DMS 273 (cell line): ENCODE measurements at regions not wholly inside any gene's neighbourhood (a gene's known extent, or its start where the extent isn't known, plus 50 kb on each side); places are given as distances from the start of the nearest gene placed in this dataset.

Experiments
- DNase-seq: peaks from one replicate; lab custom pipeline; 2025; ENCODE audit not compliant: unreplicated experiment; lab: John Stamatoyannopoulos, UW

DNA sequence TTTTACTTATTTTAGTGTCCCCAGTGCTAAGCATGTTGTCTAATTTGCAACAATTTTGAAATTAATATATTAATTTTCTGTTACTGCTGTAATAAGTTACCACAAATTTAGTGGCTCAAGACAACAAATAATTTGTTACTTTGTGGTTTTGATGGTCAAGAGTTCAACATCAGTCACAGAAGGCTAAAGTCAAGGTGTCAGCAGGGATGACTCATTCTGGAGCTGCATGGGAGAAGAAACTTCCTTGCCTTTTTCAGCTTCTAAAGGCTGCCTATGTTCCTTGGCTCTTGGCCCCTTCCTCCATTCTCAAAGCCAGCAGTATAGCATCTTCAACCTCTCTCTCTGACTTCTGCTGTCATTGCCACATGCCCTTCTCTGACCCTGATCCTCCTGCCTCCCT lies 271.8 kb downstream of the HLX start:
- no peak for DNase-seq

- no peak for DNase-seq
Measured at GRCh38 chr1:221154932-221155331, 275.7 kb downstream of the HLX start.

DNA sequence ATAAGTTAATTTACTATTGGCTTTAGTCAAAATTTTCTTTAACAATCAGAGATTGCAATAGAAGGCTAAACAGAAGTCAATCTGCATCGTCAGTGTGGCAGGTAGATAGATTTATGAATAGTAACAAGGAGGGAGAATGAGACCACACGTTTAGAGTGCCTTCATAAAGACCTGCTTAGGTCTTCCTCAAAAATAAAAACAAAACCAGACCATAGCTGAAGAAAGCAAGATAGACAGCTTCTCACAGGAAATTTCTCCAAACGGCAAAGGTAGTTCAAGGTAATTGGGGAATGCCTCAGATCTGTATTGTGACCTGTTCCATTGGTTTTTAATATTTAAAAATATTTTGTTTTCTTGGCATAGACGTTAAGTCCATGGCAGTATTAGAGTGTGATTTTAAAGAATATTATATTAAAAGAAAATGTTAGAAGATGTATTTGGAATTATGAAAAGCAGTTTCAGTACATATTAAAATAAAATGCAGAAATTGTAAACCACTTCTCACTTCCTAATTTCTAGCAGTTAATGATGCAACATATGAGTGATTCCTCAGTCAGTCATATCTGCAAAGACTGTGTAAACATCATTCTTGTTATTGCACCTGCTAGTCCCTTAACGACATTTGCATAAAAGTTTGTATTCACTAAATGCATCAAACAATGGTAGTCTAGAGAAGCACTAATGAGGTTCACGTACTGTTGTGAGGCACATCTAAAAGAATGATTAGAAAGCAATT lies 278.0 kb downstream of the HLX start:
- DNase-seq = no peak

DNA sequence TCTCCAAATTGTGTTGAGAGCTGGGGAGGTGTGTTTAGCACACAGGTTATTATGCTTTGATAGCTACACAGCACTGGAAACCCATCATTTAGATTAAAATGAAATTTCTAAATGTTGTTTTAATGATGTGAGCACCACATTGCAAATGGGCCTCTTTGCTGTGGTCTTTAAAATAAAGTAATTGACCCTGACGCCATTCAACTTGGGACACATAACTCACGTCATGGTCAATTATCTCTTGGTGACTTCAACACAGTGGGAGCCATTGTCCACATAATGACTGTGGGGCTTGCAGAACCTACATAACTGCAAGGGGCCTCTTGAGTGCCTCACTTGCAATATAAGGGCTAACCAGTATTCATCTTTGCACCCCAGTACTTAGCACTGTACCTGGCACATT lies 280.4 kb downstream of the HLX start:
- DNase-seq = no peak

GRCh38 chr1:221161571-221162041 lies 282.4 kb downstream of the HLX start:
- DNase-seq = no peak

GRCh38 chr1:221162352-221162751 lies 283.1 kb downstream of the HLX start:
- no peak for DNase-seq

GRCh38 chr1:221162939-221163338 lies 283.7 kb downstream of the HLX start:
- no peak for DNase-seq

GRCh38 chr1:221164029-221164428 lies 284.8 kb downstream of the HLX start:
- DNase-seq = no peak

- DNase-seq = no peak
Measured at GRCh38 chr1:221164951-221165838, 286.0 kb downstream of the HLX start.

DNA sequence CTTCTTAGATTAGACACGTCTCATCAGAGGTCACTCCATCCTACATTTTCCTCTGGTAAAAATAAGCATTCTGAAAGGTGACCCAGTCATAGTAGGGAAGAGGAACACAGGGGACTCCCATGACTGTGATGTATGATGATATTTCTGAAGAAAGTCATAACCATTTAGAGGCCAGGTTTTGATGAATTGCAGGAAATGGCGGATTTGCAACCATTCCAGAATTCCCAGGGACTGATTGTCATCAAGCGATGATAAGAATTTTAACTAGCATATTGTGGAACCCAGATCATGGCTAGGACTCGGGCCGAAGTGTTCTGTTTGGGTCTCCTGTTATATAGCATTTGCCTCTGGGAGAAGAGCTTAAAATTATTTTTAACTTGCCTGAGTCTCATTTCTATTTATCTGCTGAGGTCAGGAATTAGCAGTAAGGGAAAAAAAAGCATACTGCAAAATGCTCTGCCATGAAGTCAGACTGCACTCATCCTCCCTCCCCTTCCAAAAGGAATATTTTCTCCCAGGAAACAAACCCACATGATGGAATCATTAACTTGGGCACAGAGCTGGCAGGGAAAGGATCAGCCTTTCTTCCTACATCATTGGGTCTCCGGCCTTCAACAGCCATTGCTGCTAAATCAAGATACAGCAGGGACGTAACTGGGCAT lies 286.7 kb downstream of the HLX start:
- DNase-seq = no peak

DNA sequence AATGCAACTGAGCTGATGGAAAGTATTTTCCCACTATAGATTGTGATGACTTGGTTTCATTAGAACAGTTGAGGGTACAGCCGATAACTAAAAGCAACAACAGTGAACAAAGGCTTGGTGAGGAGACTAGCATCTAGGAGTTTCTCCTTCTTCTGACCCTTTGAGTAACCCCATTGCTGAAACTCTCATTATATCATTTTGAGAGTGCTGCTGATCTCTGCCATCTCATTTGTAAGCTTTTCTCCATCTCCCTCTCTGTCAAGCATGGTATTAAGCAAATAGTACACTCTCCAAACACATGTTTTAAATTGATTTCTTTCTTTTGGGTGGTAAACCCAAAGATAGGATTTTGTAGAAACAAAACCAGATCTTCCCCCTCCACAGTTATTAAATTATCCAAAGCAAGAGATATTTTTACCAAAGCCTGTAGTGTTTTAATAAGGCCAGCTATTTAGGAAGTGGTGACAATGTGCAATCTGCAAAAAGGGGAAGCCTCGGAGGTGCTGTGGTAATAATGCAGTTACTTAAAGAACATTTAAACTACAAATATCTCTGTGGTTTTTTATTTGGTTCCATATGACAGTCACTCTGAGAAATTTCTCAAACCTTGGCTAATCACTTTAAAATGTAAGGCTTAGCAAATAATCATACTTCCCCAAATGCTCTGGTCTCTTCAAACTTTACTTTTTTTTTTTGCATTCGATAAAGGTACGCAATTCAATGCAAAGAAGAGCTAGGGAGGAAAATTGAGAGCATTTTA lies 287.5 kb downstream of the HLX start:
- DNase-seq = no peak

DNA sequence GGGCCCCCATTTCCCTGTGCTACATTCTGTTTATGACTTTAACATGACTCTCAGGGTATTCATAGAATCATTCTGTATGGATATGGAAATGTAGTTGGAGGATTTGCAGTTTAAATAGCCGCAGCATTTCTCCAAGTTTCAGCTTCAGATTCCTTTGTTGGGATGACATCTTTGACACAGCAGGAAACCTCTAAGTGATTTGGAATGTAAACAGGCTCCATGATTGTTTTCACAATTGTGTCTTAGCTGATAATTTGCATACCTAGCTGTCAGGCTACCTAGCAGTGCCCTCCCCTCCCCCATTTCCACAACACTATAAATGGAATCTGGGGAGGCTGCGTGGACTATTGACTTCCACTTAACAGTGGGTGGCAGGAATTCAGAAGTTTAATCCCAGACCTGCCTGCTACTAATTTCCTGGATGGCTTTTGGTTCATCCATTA lies 290.2 kb downstream of the HLX start:
- DNase-seq = no peak

DNA sequence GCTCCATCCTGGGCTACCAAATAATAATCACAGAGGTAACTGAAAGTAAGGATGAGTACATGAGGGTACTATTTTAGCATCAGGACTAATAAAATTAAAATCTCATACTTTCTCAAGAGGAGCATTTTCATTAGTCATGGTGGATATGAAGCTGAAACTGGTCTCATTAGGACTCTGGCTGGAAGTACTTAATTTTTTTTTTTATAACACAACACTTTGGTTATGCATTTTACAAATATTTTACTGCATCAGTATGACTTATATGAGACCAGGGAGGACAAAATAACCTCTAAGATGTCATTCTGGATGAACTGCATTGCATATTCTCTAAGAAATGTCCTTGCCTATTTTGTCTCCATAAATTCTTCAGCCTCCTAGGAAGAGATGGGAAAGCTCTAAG lies 290.9 kb downstream of the HLX start:
- no peak for DNase-seq

GRCh38 chr1:221171768-221172167 lies 292.5 kb downstream of the HLX start:
- no peak for DNase-seq

- DNase-seq = no peak
Measured at GRCh38 chr1:221172841-221173240, 293.6 kb downstream of the HLX start.

- peak; percentile 22 for DNase-seq
Measured at GRCh38 chr1:221174330-221174993, 295.2 kb downstream of the HLX start.

DNA sequence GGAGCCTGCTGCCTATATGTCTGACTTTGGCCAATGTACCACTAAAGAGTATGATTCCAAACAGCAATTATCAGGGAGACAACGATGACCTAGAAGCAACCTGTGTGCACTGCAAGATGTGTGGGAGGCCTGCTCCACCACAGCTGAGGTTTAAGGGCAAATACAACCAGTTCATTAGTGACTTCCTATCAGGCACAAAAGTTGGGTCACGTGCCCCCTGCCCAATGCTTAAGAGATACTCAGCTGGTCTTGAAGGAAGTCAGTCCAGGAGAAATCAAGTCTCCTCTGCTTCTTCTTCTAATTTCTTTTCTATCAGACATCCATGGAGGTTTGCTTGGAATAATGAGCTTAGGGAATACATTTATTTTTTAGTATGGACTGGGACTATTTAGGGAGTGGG lies 296.0 kb downstream of the HLX start:
- no peak for DNase-seq

GRCh38 chr1:221180704-221181368 lies 301.6 kb downstream of the HLX start:
- DNase-seq = no peak

DNA sequence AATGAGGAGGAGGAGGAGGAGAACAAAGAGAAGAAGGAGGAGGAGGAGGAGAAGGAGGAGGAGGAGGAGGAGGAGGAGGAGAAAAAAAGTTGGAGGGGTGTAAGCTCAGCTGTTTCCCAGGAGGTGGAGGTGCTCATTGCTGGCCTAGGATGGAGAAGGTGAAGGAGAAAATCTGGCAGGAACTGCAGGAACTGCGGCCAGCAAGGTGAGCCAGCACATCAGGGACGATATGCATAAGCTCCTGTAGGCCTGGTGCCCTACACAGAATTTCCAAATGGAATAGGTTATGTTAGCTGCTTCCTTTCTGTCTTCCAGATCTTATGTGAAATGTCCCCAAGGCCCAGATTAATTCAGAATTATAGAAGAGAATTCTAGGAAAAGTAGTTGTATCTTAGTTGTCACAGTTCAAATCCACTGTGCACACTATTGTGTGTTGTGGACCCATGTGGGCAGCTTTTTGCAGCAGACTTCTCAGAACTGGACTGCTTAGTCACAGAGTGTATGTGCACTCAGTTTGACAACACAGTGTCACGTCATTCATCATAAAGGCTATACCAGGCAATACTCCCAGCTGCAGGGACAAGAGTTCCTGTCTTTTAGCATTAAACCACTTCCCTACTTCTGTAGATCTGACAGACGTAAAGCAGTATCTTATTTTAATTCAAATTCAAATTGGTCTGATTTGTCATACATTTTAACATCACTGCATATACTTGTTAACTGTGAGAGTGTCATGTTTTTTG lies 303.7 kb downstream of the HLX start:
- no peak for DNase-seq
